ENCODE measurements at regions not wholly inside any gene's neighbourhood (a gene's known extent, or its start where the extent isn't known, plus 50 kb on each side); places are given as distances from the start of the nearest gene placed in this dataset.

- Histone ChIP-seq H4K20me1 (ENCODE audit: insufficient read depth, low read length) (no peaks in the 10 kb centered on the region), H3K9me1 (ENCODE audit: insufficient read depth, low read length) (no peaks in the 10 kb centered on the region), H2AFZ (replicated peaks; ENCODE audit: low read length, poor library complexity) (no peak overlapping the region), H3K27me3 (ENCODE audit: control insufficient read depth, insufficient read depth, low read length) (peaks cover 4% of the 10 kb centered on the region), H2AK5ac (ENCODE audit: low read depth, low read length) (no peak overlapping the region), H4K8ac (ENCODE audit: low read depth in 2 of 2, low read length in 2 of 2) (no peak overlapping the region), H3K9me3 (ENCODE audit: control insufficient read depth, insufficient read depth, low read length) (no peaks in the 10 kb centered on the region; the same call in none of the 2 replicates), H3K27ac (ENCODE audit: insufficient read depth, low read length) (no peak overlapping the region), H3K79me1 (ENCODE audit: low read depth in 1 of 2, low read length in 2 of 2) (no peaks in the 10 kb centered on the region), H3K23ac (ENCODE audit: low read depth, low read length) (no peak overlapping the region), H3K4me3 (ENCODE audit: insufficient read depth, low read depth, low read length) (no peak overlapping the region), H2BK120ac (ENCODE audit: low read depth, low read length) (no peak overlapping the region), H4K91ac (ENCODE audit: insufficient read depth, low read depth, low read length) (no peak overlapping the region), H3K4me1 (ENCODE audit: control insufficient read depth, insufficient read depth, low read length) (no peaks in the 10 kb centered on the region), H3K56ac (ENCODE audit: extremely low read depth, insufficient read depth, low read length) (no peak overlapping the region), H3K4me2 (ENCODE audit: low read depth, low read length) (no peak overlapping the region), H3K9ac (ENCODE audit: low read depth, low read length) (no peak overlapping the region), H2BK15ac (ENCODE audit: low read depth, low read length) (no peak overlapping the region), H2AK9ac (replicated peaks; ENCODE audit: low read depth, low read length, poor library complexity) (no peak overlapping the region), H3K36me3 (ENCODE audit: control insufficient read depth, insufficient read depth, low read length) (no peaks in the 10 kb centered on the region), H3K14ac (replicated peaks; ENCODE audit: low read depth, low read length) (no peak overlapping the region), H3K18ac (ENCODE audit: low read depth, low read length) (no peak overlapping the region), H4K5ac (ENCODE audit: low read depth, low read length) (no peak overlapping the region), H3K4ac (ENCODE audit: low read depth, low read length) (no peak overlapping the region), H2BK5ac (ENCODE audit: low read depth, low read length, poor library complexity, severe bottlenecking) (no peak overlapping the region), H2BK20ac (ENCODE audit: low read depth, low read length) (no peak overlapping the region)
- no CpG with 5 or more reads among the region's 3 CpGs for WGBS, 2 experiments (ENCODE audit: extremely low coverage in 2 of 2, insufficient read length in 1 of 2)
- BruUV-seq (replicated peaks): no TSS peak
- no peak for ATAC-seq (ENCODE audit: low read depth)
- intact Hi-C loops (cut with micrococcal nuclease) (no loop called here), dilution Hi-C loops (cut with HindIII; ENCODE audit: low sequenced_read_pairs, unreplicated experiment) (no loop called here), in situ Hi-C loops (cut with MboI; ENCODE audit: low sequenced_read_pairs) (no loop called here)
- DNase-seq: no peak
- ChIA-PET CTCF (no interaction called here), POLR2A (ENCODE audit: unreplicated experiment) (no interaction called here)
- TF ChIP-seq MAFK (IDR thresholded peaks at IDR 0.05; ENCODE audit: low read depth, low read length) (peak; percentile 77), SMC3 (IDR thresholded peaks at IDR 0.05; ENCODE audit: low read depth, low read length) (no peak), RFX5 (IDR thresholded peaks at IDR 0.05; ENCODE audit: low read depth, low read length) (no peak), POLR2A (IDR thresholded peaks at IDR 0.05; ENCODE audit: low read depth, low read length) (no peak)
Measured at GRCh38 chr16:65817066-65817465, 549.4 kb upstream of the CDH5 start.
